ENCODE measurements at regions not wholly inside any gene's neighbourhood (a gene's known extent, or its start where the extent isn't known, plus 50 kb on each side); places are given as distances from the start of the nearest gene placed in this dataset.

GRCh38 chr4:19772581-19772980 is 479.1 kb upstream of the SLIT2 start:
- Histone ChIP-seq H3K4me1 (ENCODE audit: insufficient read depth, low read length) (no peaks in the 10 kb centered on the region), H3K36me3 (ENCODE audit: insufficient read depth, low read length) (no peaks in the 10 kb centered on the region), H3K4me3 (ENCODE audit: low read depth in 1 of 2, low read length in 2 of 2) (no peak overlapping the region), H3K9me3 (ENCODE audit: low read length) (no peaks in the 10 kb centered on the region), H3K9ac (ENCODE audit: low read length) (no peak overlapping the region), H3K27ac (ENCODE audit: low read depth, low read length) (no peak overlapping the region), H3K27me3 (ENCODE audit: control insufficient read depth in 1 of 2, insufficient read depth in 2 of 2, low read length in 2 of 2) (no peaks in the 10 kb centered on the region)

- no peak overlapping the region for H3K4me3 ChIP-seq (ENCODE audit: low read depth in 1 of 2, low read length in 2 of 2)
- no peaks in the 10 kb centered on the region for H3K27me3 ChIP-seq (ENCODE audit: control insufficient read depth in 1 of 2, insufficient read depth in 2 of 2, low read length in 2 of 2)
- H3K9ac ChIP-seq (ENCODE audit: low read length), result no peak overlapping the region
- H3K36me3 ChIP-seq (ENCODE audit: insufficient read depth, low read length), result no peaks in the 10 kb centered on the region
- H3K4me1 ChIP-seq (ENCODE audit: insufficient read depth, low read length), result no peaks in the 10 kb centered on the region
- H3K9me3 ChIP-seq (ENCODE audit: low read length), result no peaks in the 10 kb centered on the region
- no peak overlapping the region for H3K27ac ChIP-seq (ENCODE audit: low read depth, low read length)
These were observed 495.0 kb upstream of the SLIT2 start for GRCh38 chr4:19756661-19757060.

- Histone ChIP-seq H3K27me3 (ENCODE audit: control insufficient read depth in 1 of 2, insufficient read depth in 2 of 2, low read length in 2 of 2) (no peaks in the 10 kb centered on the region), H3K9ac (ENCODE audit: low read length) (no peak overlapping the region), H3K36me3 (ENCODE audit: insufficient read depth, low read length) (no peaks in the 10 kb centered on the region), H3K4me1 (ENCODE audit: insufficient read depth, low read length) (peaks cover 3% of the 10 kb centered on the region), H3K9me3 (ENCODE audit: low read length) (no peaks in the 10 kb centered on the region), H3K4me3 (ENCODE audit: low read depth in 1 of 2, low read length in 2 of 2) (no peak overlapping the region), H3K27ac (ENCODE audit: low read depth, low read length) (no peak overlapping the region)
These were observed 499.1 kb upstream of the SLIT2 start for GRCh38 chr4:19752599-19752998.

GRCh38 chr4:19748519-19749479 is 502.9 kb upstream of the SLIT2 start:
- Histone ChIP-seq H3K36me3 (ENCODE audit: insufficient read depth, low read length) (no peaks in the 10 kb centered on the region), H3K4me3 (ENCODE audit: low read depth in 1 of 2, low read length in 2 of 2) (no peak overlapping the region), H3K27me3 (ENCODE audit: control insufficient read depth in 1 of 2, insufficient read depth in 2 of 2, low read length in 2 of 2) (no peaks in the 10 kb centered on the region), H3K9me3 (ENCODE audit: low read length) (no peaks in the 10 kb centered on the region), H3K27ac (ENCODE audit: low read depth, low read length) (no peak overlapping the region), H3K4me1 (ENCODE audit: insufficient read depth, low read length) (peaks cover 3% of the 10 kb centered on the region), H3K9ac (ENCODE audit: low read length) (no peak overlapping the region)

GRCh38 chr4:19746377-19746776 is 505.3 kb upstream of the SLIT2 start:
- peaks cover 3% of the 10 kb centered on the region for H3K4me1 ChIP-seq (ENCODE audit: insufficient read depth, low read length)
- H3K9me3 ChIP-seq (ENCODE audit: low read length), result no peaks in the 10 kb centered on the region
- H3K36me3 ChIP-seq (ENCODE audit: insufficient read depth, low read length), result no peaks in the 10 kb centered on the region
- H3K4me3 ChIP-seq (ENCODE audit: low read depth in 1 of 2, low read length in 2 of 2), result no peak overlapping the region
- H3K9ac ChIP-seq (ENCODE audit: low read length), result no peak overlapping the region
- no peaks in the 10 kb centered on the region for H3K27me3 ChIP-seq (ENCODE audit: control insufficient read depth in 1 of 2, insufficient read depth in 2 of 2, low read length in 2 of 2)
- H3K27ac ChIP-seq (ENCODE audit: low read depth, low read length), result no peak overlapping the region

- no peaks in the 10 kb centered on the region for H3K27me3 ChIP-seq (ENCODE audit: control insufficient read depth in 1 of 2, insufficient read depth in 2 of 2, low read length in 2 of 2)
- H3K27ac ChIP-seq (ENCODE audit: low read depth, low read length), result no peak overlapping the region
- no peaks in the 10 kb centered on the region for H3K9me3 ChIP-seq (ENCODE audit: low read length)
- no peak overlapping the region for H3K9ac ChIP-seq (ENCODE audit: low read length)
- no peaks in the 10 kb centered on the region for H3K36me3 ChIP-seq (ENCODE audit: insufficient read depth, low read length)
- no peaks in the 10 kb centered on the region for H3K4me1 ChIP-seq (ENCODE audit: insufficient read depth, low read length)
- H3K4me3 ChIP-seq (ENCODE audit: low read depth in 1 of 2, low read length in 2 of 2), result no peak overlapping the region
These were observed 508.5 kb upstream of the SLIT2 start for GRCh38 chr4:19743115-19743638.

GRCh38 chr4:19739101-19739651 is 512.5 kb upstream of the SLIT2 start:
- Histone ChIP-seq H3K9ac (ENCODE audit: low read length) (no peak overlapping the region), H3K4me3 (ENCODE audit: low read depth in 1 of 2, low read length in 2 of 2) (no peak overlapping the region), H3K9me3 (ENCODE audit: low read length) (no peaks in the 10 kb centered on the region), H3K27ac (ENCODE audit: low read depth, low read length) (no peak overlapping the region), H3K36me3 (ENCODE audit: insufficient read depth, low read length) (no peaks in the 10 kb centered on the region), H3K27me3 (ENCODE audit: control insufficient read depth in 1 of 2, insufficient read depth in 2 of 2, low read length in 2 of 2) (no peaks in the 10 kb centered on the region), H3K4me1 (ENCODE audit: insufficient read depth, low read length) (no peaks in the 10 kb centered on the region)

GRCh38 chr4:19736968-19737756 is 514.5 kb upstream of the SLIT2 start:
- Histone ChIP-seq H3K9ac (ENCODE audit: low read length) (no peak overlapping the region), H3K9me3 (ENCODE audit: low read length) (no peaks in the 10 kb centered on the region), H3K4me3 (ENCODE audit: low read depth in 1 of 2, low read length in 2 of 2) (no peak overlapping the region), H3K4me1 (ENCODE audit: insufficient read depth, low read length) (no peaks in the 10 kb centered on the region), H3K27ac (ENCODE audit: low read depth, low read length) (no peak overlapping the region), H3K27me3 (ENCODE audit: control insufficient read depth in 1 of 2, insufficient read depth in 2 of 2, low read length in 2 of 2) (no peaks in the 10 kb centered on the region), H3K36me3 (ENCODE audit: insufficient read depth, low read length) (no peaks in the 10 kb centered on the region)

GRCh38 chr4:19735012-19735411 is 516.7 kb upstream of the SLIT2 start:
- Histone ChIP-seq H3K27ac (ENCODE audit: low read depth, low read length) (no peak overlapping the region), H3K4me3 (ENCODE audit: low read depth in 1 of 2, low read length in 2 of 2) (no peak overlapping the region), H3K9ac (ENCODE audit: low read length) (no peak overlapping the region), H3K27me3 (ENCODE audit: control insufficient read depth in 1 of 2, insufficient read depth in 2 of 2, low read length in 2 of 2) (no peaks in the 10 kb centered on the region), H3K9me3 (ENCODE audit: low read length) (no peaks in the 10 kb centered on the region), H3K4me1 (ENCODE audit: insufficient read depth, low read length) (no peaks in the 10 kb centered on the region), H3K36me3 (ENCODE audit: insufficient read depth, low read length) (no peaks in the 10 kb centered on the region)

GRCh38 chr4:19729886-19730651 is 521.6 kb upstream of the SLIT2 start:
- H3K4me1 ChIP-seq (ENCODE audit: insufficient read depth, low read length), result no peaks in the 10 kb centered on the region
- H3K27ac ChIP-seq (ENCODE audit: low read depth, low read length), result no peak overlapping the region
- H3K9me3 ChIP-seq (ENCODE audit: low read length), result no peaks in the 10 kb centered on the region
- H3K36me3 ChIP-seq (ENCODE audit: insufficient read depth, low read length), result no peaks in the 10 kb centered on the region
- H3K27me3 ChIP-seq (ENCODE audit: control insufficient read depth in 1 of 2, insufficient read depth in 2 of 2, low read length in 2 of 2), result no peaks in the 10 kb centered on the region
- no peak overlapping the region for H3K4me3 ChIP-seq (ENCODE audit: low read depth in 1 of 2, low read length in 2 of 2)
- no peak overlapping the region for H3K9ac ChIP-seq (ENCODE audit: low read length)

- Histone ChIP-seq H3K27ac (ENCODE audit: low read depth, low read length) (no peak overlapping the region), H3K27me3 (ENCODE audit: control insufficient read depth in 1 of 2, insufficient read depth in 2 of 2, low read length in 2 of 2) (no peaks in the 10 kb centered on the region), H3K9me3 (ENCODE audit: low read length) (no peaks in the 10 kb centered on the region), H3K36me3 (ENCODE audit: insufficient read depth, low read length) (no peaks in the 10 kb centered on the region), H3K4me1 (ENCODE audit: insufficient read depth, low read length) (no peaks in the 10 kb centered on the region), H3K9ac (ENCODE audit: low read length) (no peak overlapping the region), H3K4me3 (ENCODE audit: low read depth in 1 of 2, low read length in 2 of 2) (no peak overlapping the region)
These were observed 522.9 kb upstream of the SLIT2 start for GRCh38 chr4:19728773-19729172.
